GM19463 (cell line): ENCODE measurements at regions not wholly inside any gene's neighbourhood (a gene's known extent, or its start where the extent isn't known, plus 50 kb on each side); places are given as distances from the start of the nearest gene placed in this dataset.

Experiments
- ATAC-seq: cut with Tn5 transposase; IDR thresholded peaks from one replicate; pipeline ENCODE4 v1.9.1; 2021; ENCODE audit warnings: mild to moderate bottlenecking, moderate library complexity; ENCODE audit not compliant: unreplicated experiment

DNA sequence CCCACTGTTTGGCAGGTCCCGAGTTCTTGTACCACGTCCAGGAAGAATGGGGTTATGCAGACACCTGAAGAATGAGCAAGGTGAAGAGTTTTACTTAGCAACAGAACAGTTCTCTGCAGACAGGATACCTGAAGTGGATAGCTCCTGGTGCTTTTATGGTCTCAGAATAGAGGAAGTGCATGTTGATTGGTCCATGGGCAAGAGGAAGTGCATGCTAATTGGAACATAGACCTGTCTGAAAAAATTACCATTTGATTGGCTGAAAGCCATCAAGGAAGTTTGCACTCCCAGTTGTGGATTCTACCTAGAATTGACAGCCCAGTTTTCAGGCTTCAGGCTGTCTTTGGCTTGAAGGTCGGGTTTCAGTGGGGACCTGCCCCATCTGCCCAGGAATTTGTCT lies 887.5 kb downstream of the FAT4 start:
- ATAC-seq, result no peak

DNA sequence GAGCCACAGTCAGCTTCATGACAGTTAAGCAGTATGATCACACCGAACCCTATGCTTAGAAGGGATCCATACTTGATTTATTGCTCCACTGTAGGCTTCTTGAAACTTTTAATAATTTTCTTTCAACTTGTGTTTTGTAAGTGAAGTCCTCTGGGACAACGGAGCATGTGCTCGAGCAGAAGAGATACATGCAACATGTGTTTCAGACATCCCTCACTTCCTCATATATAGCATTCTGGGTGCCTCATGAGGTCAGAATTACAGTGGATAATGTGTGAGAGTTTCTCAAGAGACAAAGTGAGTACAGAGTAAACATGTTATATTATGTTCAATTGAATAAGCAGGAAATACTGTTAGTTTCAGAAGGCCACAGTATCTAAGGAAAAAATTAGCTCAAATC lies 893.2 kb downstream of the FAT4 start:
- ATAC-seq, result no peak

DNA sequence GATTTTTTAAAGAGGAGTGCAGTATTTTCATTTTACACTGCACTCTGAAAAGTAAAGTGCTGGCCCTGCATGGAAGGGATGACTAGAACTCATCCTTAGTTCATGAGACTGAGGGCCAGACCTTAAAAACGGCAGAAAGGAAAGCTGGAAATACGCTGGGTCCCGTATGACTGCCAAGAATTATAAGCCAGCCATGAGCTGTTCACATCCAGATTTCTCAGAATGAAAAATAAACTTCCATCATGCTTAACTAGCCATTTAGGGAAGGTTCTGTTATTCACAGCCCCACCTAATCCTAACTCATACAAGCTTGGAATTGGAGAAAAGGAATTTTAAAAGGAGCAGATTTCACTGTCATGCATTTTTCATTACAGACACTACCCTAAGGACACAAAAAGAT lies 894.4 kb downstream of the FAT4 start:
- no peak for ATAC-seq

DNA sequence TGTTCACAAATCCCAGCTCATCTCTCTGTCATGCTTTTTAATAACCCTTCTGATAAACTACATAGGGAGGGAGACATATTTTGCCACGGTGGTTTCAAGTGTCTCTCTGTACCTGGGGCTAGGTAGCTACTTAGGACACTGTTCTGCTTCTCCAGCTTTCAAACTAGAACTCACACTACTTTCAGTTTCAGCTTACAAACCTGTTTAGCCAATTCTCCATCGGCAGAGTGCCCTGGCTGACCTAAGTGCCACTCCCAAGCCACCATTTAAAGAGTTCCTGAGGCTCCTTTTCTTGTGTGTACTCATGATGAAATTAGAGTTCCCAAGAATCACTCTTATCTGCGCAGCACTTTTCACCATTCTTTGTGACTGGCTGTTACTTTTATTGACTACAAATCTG lies 899.2 kb downstream of the FAT4 start:
- no peak for ATAC-seq

DNA sequence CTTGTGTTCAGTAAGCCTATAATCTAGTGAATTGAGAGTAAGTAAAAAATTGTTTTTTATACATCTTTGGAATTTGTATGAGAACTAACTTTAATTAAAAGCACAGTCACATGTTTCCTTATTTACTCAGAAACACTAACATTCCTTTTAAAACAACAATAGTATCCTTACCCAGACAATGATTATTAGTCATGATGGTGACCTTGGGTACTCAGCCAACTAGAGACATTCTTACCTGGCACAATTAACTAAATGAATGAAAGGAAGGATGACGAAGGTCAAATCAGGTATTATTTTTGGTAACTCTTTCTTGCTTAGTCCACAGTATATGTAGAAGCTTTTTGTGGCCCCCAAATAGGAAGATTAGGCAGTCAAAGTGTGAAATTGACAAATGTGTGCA lies 901.0 kb downstream of the FAT4 start:
- ATAC-seq, result no peak

DNA sequence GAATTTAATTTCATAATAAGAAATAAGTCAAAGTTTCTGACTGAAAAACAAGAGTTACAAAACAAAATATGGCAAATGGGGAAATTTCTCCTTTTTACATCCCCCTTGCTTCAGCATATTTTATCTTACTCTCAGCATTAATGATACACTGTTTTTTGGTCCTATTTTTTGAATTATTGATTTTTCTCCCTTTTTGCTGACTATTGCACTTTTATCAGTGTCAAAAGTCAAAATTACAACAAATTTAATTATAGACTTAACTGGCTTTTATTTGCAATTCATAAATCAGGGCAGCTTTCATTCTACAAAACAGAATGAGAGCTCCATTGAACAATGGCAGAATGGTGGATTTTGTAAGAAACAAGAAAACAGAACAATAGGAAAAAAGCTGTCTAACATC lies 901.9 kb downstream of the FAT4 start:
- no peak for ATAC-seq

DNA sequence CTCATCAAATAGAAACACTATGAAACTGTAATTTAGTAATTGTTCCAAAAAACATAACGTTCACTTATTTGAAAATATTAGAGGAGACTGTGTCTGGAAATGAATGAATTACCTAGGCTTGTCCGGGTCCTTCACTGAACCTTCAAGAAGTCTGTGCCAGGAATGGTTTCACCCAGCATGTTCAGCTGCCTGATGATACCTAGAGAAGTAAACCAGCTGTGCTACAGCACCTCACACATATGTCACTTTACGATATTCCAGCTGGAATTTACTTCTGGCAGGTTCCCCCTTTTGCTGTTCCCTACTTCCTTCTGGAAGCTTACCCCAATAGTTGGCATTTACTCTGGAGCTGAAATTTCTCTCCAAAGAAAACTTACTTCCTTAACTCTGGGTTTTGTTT lies 906.5 kb downstream of the FAT4 start:
- ATAC-seq, result no peak

- no peak for ATAC-seq
These were observed 907.1 kb downstream of the FAT4 start for GRCh38 chr4:126221717-126222340.

- ATAC-seq, result no peak
These were observed 909.1 kb downstream of the FAT4 start for GRCh38 chr4:126223784-126224407.

DNA sequence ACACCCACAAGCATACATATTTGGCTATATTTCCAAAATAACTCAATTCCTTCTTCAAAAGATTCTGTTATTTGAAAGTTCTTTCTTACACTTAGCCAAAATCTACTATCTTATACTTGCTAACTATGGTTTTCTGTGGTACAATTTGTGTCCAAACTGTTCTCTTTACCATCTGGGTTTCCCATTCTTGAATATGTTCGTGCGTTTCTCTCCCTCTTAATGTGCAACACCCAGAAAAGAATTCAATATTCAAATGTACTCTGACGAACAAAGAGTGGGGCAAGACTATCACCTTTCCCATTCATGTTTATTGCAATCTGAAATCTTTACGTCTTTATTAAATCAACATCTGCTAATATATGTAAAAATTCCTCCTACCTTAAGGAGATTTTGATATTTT lies 912.7 kb downstream of the FAT4 start:
- ATAC-seq, result no peak

DNA sequence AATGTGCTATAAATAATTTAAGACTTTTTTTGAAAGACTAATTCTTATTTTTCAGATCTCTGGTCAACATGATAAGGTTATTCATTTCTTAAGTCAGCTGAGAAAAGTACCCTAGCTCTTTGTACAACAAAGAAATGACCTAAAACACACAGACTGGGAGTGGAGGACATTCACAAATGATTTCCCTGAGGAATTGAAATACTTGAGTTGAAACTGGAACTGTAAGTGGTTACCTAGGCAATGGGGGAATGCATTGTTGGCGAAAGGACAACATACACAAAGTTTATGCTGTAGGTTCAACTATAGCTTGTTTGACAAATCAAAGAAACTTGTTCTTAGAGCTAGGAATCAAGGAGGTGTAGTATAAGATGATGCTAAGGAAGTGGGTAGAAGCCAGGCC lies 915.5 kb downstream of the FAT4 start:
- no peak for ATAC-seq

GRCh38 chr4:126233483-126233882 lies 918.7 kb downstream of the FAT4 start:
- ATAC-seq, result no peak

GRCh38 chr4:126238013-126238412 lies 923.3 kb downstream of the FAT4 start:
- ATAC-seq, result no peak

- no peak for ATAC-seq
These were observed 926.9 kb downstream of the FAT4 start for GRCh38 chr4:126241634-126242033.

DNA sequence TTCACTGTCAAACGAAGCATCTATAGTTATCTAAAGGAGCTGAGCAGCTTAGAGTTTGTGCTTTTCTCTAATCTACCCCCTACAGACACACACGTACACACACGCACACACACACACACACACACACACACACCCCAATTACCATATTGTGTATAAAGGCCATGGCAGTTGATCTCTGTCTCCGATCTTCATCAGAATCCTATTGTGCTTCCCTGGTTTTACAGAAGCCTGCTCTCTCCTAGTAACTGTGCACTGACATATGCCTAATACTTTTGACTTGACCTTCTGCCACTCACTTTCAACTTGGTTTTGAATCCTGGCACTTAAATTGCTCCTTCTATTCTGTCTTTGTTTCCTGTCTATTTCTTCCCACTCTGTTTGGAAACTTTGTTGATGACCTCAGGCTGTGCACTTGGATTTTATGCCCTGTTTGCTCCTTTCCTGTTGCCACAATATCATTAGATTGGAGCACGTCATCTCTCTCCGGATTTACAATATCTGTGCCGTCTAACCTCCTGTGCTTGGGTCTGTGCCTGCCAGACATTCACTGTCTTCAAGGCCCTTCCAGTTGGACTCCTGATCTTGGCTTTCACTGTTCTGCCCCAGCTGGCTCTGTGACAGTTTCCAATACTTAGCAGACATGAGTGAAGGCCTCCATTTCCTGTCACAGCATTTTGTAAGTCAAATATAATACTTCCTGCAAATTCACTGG lies 928.1 kb downstream of the FAT4 start:
- ATAC-seq, result no peak

GRCh38 chr4:126247409-126247808 lies 932.7 kb downstream of the FAT4 start:
- no peak for ATAC-seq

DNA sequence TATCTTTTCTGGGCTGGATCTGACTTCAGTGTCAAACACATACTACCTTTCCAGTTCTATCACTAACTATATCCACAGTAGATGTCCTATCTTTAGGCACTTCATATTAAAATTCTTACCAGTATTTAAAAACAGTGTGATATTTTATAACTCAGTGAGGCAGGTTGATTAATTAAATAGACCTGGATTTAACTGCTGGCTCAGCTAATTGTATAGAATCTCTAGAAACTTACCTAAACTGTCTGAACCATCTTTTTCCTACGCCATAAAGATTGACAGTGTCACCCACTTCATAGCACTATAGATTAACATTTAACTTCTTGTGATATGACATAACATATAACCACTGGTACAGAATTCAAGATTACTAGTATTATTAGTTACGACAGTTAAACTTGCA lies 935.3 kb downstream of the FAT4 start:
- no peak for ATAC-seq

DNA sequence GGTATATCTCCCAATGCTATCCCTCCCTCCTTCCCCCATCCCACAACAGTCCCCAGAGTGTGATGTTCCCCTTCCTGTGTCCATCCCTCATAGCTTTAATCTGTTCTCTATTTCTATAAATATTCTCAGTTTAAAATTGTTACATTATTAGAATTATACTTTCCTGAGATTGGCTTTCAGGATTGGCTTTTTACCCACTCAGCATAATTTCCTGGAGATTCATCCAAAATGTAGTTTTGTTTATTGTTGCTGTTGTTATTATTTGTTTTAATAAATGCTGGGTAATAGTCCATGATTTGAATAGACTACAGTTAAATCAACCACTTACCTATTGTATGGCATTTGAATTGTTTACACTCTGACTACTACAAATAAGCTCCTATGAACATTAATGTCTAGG lies 936.4 kb downstream of the FAT4 start:
- ATAC-seq, result no peak

DNA sequence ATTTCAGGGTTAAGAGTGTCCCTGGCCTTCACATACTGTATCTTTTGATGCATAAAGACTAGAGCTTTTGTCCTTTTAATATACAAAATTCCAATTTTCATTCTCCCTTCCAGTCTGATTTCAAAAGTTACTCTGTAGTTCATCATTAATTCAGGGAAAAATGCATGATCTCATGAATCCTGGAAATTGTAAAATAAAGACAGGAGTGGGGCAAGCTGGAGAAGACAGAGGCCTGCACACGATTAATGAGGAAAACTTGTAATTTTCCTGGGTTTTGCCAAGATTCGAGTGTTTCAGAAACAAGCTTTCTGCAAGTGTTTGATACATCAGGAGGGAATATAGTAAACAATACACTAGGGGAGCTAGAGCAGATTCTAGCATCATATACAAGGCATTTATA lies 947.9 kb downstream of the FAT4 start:
- no peak for ATAC-seq

- ATAC-seq, result no peak
These were observed 950.1 kb downstream of the FAT4 start for GRCh38 chr4:126264839-126265238.

- ATAC-seq, result no peak
These were observed 951.1 kb downstream of the FAT4 start for GRCh38 chr4:126265888-126266287.

- ATAC-seq, result no peak
These were observed 952.9 kb downstream of the FAT4 start for GRCh38 chr4:126267689-126268088.
